Dermis microvascular lymphatic vessel endothelial cell (primary cell): ENCODE measurements at regions not wholly inside any gene's neighbourhood (a gene's known extent, or its start where the extent isn't known, plus 50 kb on each side); places are given as distances from the start of the nearest gene placed in this dataset.
"Not testable (repeated sequence)": the region's sequence is repeated elsewhere in the genome, so short reads cannot be mapped to it uniquely, and the experiment has no call there.

Experiments used
- DNase-seq, 2 donors: peaks; one replicate each; pipeline versions ENCODE4 v3.0.0 to v3.0.0-alpha.2; 2010; ENCODE audit warnings: low read depth in 2 of 2

DNA sequence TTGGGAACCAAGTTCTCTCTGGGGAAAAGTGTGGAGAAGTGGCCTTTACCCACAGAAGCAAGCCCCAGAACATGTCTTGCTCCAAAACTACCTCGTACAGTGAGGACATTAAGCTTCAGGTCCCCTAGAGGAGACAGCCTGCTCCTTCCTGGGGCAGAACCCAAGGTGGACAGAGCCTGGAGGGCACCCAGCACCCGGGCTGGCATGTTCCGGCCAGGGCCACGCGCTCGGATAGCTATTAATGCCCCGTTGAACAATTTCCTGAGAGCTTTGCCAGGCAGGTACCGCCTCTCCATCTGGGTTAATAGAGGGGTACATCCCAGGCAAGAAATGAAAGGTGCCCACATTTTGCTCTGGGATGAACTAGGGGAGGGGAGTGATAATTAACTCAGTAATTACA is 169.0 kb upstream of the GRK3 start:
- DNase-seq: no peak

DNA sequence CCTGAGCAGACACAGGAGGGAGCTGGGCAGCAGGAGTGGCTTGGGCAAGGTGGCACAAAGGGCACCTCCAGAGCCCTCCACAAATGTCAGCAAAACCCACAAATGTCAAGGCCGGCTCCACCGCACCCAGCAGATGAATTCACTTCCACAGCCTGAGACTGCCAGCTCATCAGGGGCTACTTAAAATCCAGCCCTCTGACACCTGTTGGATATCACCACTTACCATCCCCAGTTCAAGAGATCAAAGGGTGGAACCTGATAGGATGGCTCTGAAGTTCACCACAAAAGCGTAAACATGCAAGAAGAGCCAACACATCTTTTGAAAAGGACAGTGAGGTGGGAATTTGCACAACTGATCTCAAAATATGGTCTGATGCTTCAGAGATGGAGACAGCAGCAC is 168.6 kb upstream of the GRK3 start:
- no peak for DNase-seq

DNA sequence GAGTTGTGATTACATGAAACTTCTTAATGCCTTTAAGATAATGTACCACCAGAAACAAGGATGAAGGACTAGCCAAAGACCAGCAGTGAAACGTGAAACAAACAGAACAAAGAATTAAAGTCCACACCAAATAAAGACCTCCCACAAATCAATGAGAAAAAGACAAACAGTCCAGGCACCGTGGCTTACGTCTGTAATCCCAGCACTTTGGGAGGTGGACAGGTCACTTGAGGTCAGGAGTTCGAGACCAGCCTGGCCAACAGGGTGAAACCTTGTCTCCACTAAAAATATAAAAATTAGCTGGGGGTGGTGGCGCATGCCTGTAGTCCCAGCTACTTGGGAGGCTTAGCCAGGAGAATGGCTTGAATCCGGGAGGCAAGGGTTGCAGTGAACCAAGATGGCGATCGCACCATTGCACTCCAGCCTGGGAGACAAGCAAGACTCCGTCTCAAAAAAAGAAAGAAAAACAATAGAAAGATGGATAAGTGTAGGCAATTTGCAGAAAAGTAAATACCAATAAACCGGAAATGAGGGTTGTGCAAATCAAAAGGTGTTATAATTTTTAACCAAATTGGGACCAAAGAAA is 167.8 kb upstream of the GRK3 start:
- no peak for DNase-seq

DNA sequence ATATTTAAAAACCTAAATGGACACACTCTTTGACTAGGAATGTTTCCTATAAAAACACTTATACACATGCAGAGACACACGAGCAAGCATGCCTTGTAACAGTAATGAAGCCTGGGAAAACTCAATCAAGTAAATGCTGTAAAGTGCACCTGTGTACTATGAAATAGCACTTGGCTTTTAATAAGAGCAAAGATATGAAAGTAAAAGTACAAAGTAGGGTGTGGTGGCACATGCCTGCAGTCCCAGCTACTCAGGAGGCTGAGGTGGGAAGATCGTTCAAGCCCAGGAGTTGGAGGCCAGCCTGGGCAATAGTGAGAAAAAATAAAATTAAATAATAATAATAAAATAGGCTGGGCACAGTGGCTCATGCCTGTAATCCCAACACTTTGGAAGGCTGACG is 166.9 kb upstream of the GRK3 start:
- DNase-seq: no peak

DNA sequence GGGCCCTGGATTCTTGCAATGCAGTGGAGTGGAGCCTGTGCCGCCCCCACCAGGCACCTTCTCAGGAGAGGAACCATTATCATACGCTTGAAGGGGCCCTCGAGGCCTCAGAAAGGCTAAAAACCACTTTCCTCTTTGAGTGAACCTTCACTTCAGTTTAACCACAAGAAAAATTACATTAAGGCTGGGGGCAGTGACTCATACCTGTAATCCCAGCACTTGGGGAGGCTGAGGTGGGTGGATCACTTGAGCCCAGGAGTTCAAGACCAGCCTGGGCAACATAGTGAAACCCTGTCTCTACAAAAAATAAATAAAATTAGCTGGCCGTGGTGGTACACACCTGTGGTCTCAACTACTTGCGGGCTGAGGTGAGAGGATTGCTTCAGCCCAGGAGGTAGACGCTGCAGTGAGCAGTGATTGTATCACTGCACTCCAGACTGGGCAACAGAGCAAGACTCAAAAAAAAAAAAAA is 165.8 kb upstream of the GRK3 start:
- not testable (repeated sequence) for DNase-seq

DNA sequence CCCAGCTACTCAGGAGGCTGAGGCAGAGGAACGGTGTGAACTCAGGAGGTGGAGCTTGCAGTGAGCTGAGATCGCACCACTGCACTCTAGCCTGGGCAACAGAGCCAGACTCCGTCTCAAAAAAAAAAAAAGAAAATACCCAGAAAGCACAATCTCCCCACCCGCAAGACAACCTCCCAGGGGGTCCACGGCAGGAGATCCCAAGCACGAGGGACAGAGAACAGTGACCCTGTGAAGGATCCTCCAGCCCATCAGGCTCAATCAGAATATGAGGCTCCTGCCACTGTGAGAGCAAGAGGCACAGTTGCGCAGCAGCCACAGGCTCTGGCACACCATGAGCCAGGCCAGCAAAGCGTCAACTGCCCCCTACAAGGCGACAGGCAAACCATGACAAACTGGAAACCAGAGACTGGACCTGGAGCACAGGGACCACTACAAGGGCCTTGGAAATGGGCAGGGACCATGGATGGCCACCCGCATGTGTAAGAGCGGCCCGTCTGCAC is 164.8 kb upstream of the GRK3 start:
- DNase-seq: no peak

DNA sequence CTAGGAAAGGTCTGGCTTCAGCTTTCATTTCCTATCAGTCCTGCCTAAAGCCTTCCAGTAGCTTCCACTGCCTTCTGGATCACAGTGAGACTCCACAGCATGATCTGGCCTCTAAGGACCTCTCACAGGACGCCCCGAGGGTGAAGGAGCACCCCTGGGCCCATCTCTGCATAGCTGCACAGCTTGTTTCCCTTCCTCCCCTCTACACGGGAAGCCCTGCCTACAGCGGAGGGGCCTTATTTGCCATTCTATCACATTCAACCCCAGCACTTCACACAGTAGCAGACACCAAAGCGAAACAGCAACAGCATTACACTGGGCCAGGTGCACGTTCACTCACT is 162.3 kb upstream of the GRK3 start:
- DNase-seq: no peak

DNA sequence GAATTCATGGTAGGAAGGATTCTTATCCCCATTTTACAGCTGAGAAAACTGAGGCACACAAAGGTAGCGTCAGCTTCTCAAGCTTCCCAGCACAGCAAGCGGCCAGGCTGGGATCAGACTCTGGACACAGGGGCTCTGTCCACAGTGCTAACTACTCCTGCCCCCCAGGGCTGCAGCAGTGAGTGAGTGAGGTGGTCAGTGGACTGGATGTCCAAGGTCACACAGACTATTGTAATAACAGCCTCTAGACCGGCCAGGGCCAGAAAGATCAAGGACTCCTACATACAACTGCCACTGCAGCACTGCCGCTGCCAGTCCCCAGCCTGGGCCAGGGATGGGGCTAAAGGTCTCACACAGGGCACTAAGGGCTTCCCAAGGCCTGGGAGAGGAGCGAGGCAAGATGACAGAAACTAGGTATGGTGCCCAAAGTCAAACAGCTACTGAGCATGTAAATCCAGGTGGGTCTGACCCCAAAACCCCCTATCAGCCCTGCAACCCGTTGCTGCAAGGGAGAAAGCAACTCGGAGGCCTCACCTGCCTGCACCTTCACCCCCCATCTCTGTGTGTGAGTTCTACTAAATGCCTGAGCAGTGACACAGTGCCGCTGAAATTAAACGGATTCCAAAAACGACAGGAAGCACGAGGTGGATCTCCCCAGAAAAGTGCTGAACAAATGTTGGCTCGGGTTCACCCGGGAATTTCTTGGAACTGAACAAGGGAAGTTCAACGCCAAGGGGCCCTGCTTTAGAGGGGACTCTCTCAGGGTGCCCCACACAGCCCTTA is 161.8 kb upstream of the GRK3 start:
- peak in 1 of 2 donors; percentile 45 for DNase-seq

DNA sequence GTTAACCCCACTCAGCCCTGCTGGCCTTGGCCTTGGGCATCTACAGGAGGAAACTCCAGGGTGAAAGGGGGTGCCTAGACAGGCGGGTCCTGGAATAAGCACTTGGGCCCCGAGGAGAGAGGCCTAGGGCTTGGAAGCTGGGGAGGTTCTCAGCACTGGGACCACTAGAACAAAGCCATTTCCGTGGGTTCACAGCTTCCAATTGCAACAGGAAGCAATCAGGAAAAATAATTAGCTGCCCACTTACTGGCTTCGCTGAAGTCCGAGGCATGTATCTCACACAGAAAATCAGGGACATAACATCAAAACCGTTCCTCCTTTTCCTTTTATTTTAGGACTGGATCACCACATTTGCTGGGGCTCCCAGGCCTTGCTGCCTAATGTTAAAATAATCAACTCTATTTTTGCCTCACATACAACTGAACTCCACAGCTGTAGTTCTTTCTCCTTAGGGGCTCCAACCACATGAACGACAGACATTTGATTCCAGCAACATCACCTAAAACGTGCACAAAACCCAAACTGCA is 161.1 kb upstream of the GRK3 start:
- no peak for DNase-seq

DNA sequence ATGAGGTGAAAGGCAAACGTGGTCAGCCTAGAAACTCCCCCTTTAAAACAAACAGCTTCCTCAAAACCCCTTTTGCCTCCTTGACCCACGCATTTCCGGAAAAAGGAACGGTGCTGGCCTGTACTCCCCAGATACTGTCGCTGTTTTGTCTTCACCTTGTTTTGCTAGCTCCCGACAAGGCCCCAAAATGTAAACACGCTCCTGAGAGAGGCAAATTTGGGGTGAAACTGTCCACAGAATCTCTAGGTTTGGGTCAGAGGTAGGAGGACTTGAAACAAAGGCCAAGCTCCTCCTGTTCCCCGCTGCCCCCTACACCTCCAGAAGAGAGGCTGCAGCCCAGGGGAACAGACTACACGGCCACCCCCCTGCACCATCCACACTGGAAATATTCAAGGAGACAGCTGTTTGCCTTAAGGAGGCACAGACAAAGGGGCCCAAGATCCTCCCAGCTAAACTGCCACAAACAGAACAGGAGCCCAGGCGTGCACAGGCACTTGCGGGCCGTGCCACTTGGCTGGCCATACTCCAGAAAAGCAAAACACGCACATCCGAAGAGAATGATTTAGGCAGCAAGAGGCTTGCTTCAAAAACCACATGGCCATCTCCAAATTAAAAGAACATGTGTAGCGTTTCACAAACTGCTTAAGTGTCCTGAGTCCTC is 160.5 kb upstream of the GRK3 start:
- DNase-seq: peak in 1 of 2 donors; percentile 23

DNA sequence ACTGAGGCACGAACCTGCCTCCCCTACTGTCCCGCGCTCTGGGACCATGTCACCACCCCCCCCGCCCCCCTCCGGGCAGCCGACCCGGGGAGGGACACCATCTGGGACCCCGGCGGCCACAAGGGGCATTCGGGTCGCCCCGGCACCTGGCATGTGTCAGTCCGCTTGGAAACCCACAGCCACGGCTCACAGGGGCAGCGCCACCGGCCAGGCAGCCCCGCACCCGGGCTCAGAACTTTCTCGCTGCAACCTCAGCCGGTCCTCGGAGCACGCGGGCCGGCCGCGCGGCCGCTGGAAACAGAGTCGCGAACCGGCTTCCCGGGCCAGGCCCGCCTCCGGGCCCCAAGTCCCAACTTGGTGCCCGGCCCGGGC is 159.9 kb upstream of the GRK3 start:
- DNase-seq: peak in 1 of 2 donors; percentile 20

DNA sequence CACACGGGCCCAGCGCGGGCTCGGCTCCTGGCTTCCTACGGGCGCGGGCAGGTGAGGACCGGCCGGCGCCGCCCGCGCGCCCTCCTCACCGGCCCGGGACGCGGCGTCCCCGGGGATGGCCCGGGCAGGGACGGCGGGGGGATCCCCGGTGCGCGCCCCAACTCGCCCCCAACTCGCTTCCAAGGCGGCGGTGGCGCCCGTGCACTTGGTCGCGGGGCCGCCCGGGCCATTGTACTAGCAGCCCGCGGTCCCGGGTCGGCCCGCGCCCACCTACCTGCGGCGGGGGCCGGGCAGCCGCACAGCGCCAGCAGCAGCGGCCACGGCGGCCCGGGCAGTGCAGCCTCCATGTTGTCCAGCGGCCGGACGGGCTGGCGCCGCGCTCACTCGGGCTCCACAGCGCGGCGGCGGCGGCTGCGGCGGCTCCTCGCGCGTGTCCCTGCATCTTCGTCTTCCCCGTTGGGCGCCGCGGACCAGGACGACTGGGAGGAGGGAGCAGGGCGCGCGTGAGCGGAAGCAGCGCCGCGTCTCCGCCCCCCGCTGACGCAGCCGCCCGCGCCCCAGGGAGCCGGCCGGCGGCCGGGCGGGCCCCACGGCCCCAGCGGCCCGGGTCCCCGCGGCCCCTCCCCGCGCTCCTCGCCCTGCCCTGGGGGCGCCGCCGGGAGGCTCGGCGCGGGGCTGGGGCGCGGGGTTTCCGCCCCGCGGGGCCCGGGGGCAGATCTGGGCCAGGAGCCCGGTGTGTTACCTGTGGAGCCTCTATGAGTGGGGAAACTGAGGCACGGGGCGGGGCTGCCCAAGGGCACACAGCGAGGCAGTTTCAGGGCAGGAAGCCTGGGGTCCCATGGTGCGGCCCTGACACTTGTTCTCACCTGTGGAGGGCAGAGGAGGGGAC is 159.3 kb upstream of the GRK3 start:
- peak in 1 of 2 donors; percentile 72 for DNase-seq

DNA sequence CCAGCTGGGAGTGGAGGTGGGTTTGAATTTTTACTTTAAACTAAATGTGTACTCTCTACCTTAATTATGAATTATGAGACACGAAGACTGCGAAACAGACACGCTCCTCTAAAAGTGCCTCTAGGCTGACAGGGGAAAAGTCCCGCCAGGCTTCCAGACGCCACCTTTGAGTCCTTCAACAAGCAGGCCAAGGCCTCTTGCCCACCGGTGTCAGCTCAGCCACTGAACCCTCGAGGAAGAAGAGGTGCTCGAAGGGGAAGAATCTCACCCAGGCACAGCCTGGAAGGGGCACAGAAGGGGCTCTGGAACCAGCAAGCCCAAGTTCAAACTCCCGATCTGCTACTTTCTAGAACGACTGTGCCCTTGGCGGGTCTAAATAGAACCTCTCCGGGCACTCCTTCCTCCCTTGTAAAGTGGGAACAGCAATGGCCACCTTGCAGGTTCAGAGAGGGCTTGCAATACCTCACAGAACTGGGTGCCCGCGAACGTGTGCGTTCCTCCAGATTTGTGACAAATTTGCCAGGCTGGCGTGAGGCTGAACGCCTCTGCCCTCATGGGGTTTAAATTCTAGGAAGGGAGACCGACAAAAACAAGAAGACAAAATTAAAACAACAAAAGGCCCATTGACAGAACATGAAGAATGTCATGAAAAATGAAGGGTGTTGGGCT is 158.5 kb upstream of the GRK3 start:
- no peak for DNase-seq

DNA sequence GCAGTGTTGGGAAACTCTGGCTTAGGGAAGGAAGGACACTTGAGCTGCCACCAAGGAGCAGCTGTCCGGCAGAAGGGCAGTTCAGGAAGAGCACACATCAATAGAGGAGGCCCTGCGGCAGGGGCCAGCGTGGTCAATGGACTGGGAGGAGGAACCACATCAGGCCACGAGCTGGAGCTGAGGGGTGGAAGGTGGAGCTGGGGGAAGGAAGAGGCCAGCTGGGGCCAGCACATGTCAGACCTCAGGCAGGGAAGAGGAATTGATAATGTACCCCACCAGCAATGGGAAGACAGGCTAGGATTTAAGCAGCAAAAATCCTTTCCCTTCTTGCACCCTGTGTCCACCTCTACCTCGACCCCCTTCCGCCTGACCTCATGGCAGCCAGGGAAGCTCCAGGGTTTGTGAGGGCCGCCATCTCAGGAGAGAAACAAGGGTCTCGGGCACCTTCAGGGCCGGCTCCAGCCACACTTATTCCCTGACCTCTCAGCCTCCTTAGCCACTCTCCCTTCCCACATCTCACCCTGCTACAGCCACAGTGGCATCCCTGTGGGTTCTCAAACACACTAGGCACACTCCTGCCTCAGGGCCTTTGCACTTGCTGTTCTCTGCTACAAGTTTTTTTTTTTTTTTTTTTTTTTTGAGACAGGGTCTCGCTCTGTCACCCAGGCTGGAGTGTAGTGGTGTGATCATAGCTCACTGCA is 157.8 kb upstream of the GRK3 start:
- no peak for DNase-seq

DNA sequence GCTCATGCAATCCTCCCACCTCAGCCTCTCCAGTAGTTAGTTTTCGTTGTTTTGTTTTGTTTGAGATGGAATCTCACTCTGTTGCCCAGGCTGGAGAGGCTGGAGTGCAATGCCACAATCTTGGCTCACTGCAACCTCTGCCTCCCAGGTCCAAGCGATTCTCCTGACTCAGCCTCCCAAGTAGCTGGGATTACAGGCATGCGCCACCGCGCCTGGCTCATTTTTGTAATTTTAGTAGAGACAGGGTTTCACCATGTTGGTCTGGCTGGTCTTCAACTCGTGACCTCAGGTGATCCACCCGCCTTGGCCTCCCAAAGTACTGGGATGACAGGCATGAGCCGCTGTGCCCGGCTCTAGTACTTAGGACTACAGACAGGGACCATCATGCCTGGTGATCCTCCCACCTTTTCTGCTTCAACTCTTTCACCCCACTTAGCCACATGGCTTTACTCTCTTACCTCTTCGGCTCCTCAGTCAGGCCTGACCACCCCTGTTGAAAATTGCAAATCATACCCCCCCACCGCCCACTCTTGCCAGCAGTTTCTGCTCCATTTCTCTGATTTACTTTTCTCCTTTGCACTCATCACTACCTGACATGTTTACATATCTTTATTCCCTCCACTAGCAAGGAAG is 157.1 kb upstream of the GRK3 start:
- no peak for DNase-seq

DNA sequence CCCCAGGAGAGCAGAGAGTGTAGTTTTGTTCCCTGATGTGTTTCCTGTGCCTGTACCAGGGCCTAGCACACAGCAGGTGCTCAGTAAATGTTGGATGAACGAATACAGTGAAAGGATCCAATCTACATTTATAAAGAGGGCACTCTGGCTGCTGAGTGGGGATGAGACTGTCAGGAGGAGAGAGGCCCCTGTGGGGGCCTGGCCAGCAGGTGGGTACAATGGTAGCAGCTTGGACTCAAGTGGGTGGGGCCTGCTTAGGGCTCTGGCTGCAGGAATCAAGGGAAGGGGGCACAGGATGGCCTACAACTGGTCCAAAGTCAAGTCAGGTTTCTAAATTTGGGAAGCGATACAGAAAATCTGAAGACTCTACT is 156.6 kb upstream of the GRK3 start:
- DNase-seq: no peak

DNA sequence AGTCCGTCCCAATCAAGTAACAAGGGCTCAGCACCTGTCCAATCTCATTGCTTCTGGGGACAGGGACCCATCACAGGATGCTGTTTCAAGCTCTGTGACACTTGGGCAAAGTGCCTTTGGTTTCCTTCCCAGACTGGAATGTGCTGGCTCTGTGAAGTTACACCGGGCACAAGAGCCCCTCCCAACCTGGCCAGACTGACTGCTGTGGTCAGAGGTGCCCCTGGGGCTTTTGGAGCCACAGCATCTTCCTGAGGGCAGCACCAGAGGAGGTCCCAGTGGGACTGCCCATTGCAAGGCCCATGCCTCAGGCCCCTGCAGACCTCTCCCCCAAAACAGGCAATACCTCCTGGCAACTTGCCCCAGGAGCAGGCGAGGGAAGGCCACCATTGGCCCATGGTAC is 155.2 kb upstream of the GRK3 start:
- DNase-seq: no peak

DNA sequence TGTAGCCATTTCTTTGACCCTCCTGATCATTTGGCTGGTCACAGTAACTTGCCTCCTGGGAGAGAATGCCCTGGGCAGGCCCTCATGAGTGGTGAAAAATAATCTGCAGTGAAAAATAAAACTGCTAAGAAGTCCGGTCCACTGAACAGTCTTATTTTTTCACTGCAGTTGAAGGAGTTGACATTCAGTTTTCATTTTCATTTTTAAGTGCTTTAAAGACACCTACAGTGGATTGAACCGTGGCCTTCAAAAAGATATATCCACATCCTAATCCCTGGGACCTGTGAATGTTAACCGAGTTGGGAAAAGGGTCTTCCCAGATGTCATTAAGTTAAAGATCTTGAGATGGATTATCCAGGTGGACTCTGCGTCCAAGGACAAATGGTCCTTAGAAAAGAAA is 153.6 kb upstream of the GRK3 start:
- DNase-seq: no peak

DNA sequence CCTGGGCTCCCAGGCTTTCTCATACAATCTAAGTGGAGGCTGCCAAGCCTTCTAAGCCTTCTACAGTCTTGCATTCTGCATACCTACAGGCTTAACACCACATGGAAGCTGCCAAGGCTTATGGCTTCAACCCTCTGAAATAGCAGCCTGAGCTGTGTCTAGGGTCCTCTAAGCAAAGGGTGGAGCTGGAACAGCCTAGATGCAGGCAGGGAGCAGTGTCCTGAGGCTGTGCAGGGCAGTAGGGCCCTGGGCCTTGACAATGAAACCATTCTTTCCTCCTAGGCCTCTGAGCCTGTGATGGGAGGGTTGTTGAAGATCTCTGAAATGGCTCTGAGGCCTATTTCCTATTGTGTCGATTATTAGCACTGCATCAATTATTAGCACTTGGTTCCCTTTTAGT is 150.9 kb upstream of the GRK3 start:
- DNase-seq: no peak

DNA sequence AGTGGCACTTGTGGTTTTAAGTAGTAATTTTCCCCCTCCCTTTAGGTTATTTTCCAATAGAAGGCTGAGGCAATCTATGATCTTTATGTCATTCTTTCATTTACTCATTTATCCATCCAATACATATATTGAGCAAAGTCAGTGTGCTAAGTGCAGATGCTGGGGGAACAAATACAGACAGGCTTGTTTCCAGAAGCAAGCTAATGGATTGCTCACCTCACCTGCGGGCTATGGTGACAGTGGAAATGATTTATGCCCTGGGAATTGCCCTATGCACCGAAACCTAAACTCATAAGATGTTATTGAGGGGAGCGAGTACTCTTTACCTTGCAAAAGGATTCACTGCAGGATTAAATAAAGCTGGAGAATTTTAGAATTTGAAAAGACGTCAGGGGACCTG is 148.7 kb upstream of the GRK3 start:
- DNase-seq: not testable (repeated sequence)
